HL-60 (cell line): ENCODE measurements at regions not wholly inside any gene's neighbourhood (a gene's known extent, or its start where the extent isn't known, plus 50 kb on each side); places are given as distances from the start of the nearest gene placed in this dataset.
"Not testable (repeated sequence)": the region's sequence is repeated elsewhere in the genome, so short reads cannot be mapped to it uniquely, and the experiment has no call there.

Experiments
- DNase-seq, 2 experiments: peaks; one replicate each; pipeline ENCODE4 v3.0.0-alpha.2; 2010 to 2020; ENCODE audit warnings: low read depth in 1 of 2, low spot score in 1 of 2
- H3K27ac ChIP-seq: fragments of 250-450 bp; sonication (Bioruptor Pico); replicated peaks from 2 replicates; pipeline ENCODE4 v1.5.1; 2020; ENCODE audit warnings: mild to moderate bottlenecking, moderate library complexity
- H3K27me3 ChIP-seq: fragments of 250-450 bp; sonication (Bioruptor Pico); 2 replicates; pipeline ENCODE4 v1.5.1; 2021; ENCODE audit warnings: mild to moderate bottlenecking, moderate library complexity; ENCODE audit not compliant: insufficient read depth, poor library complexity, severe bottlenecking
- H3K4me3 ChIP-seq: replicated peaks from 2 replicates; pipeline ENCODE4 v1.5.1; 2011; ENCODE audit warnings: mild to moderate bottlenecking, control low read depth, low read length; ENCODE audit not compliant: insufficient read depth
- GABPA ChIP-seq: IDR thresholded peaks from 2 replicates; pipeline ENCODE4 v1.6.1; 2012; ENCODE audit warnings: low read depth
- POLR2AphosphoS5 ChIP-seq: IDR thresholded peaks from 2 replicates; pipeline ENCODE4 v1.6.1; 2012; ENCODE audit warnings: low read depth
- REST ChIP-seq: IDR thresholded peaks from 2 replicates; pipeline ENCODE4 v1.6.1; 2012; ENCODE audit warnings: low read depth; ENCODE audit not compliant: insufficient replicate concordance
- SPI1 ChIP-seq: IDR thresholded peaks from 2 replicates; pipeline ENCODE4 v1.6.1; 2012; ENCODE audit warnings: low read depth, mild to moderate bottlenecking, borderline replicate concordance
- TF ChIP-seq, protein P1 (sequence below): IDR thresholded peaks from one replicate; pipeline ENCODE4 v1.5.1; 2011; ENCODE audit warnings: low read length, control low read depth, inconsistent platforms; ENCODE audit not compliant: insufficient read depth

- no peak overlapping the region for H3K4me3 ChIP-seq
- no peak overlapping the region for H3K27ac ChIP-seq
- no peak for DNase-seq
- TF ChIP-seq GABPA: no peak
- no peaks in the 10 kb centered on the region for H3K27me3 ChIP-seq
Observed at GRCh38 chr5:130397132-130397531, 492.9 kb downstream of the CHSY3 start.

DNA sequence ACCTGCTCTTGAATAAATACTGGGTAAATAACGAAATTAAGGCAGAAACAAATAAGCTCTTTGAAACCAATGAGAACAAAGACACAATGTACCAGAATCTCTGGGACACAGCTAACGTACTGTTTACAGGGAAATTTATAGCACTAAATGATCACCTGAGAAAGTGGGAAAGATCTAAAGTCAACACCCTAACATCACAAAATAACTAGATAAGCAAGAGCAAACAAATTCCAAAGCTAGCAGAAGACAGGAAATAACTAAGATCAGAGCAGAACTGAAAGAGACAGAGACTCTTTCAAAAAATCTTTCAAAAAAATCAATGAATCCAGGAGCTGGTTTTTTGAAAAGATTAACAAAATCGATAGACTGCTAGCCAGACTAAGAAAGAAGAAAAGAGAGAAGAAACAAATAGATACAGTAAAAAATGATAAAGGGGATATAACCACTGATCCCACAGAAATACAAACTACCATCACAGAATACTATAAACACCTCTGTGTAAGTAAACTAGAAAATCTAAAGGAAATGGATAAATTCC is 487.5 kb downstream of the CHSY3 start:
- H3K27ac ChIP-seq, H3K4me3 ChIP-seq, DNase-seq, H3K27me3 ChIP-seq: not testable (repeated sequence)

DNA sequence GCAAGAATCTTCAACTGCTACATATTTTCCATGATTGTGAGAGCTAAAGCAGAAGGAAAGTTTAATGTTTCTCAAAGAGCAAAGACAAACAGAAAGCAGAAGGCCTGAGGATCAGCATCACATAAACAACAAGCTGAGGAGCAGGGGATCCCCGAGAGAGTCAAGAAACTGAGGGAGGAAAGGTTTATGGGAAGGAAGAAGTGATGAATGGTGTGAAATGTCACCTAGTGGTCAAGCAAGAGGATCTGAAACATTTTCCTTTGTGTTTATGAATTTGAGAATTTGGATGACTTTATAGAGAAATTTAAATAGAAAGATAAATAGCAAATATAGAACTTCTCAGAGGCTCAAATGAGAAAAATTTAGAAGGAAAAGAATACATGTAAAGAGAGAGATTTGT is 481.9 kb downstream of the CHSY3 start:
- Histone ChIP-seq H3K27me3 (no peaks in the 10 kb centered on the region), H3K27ac (no peak overlapping the region), H3K4me3 (no peak overlapping the region)
- TF ChIP-seq GABPA (no peak), REST (no peak), SPI1 (no peak)
- DNase-seq: no peak

GRCh38 chr5:130385656-130386055 is 481.4 kb downstream of the CHSY3 start:
- TF ChIP-seq REST (no peak), GABPA (no peak), POLR2AphosphoS5 (no peak), SPI1 (no peak)
- TF ChIP-seq, protein P1, sequence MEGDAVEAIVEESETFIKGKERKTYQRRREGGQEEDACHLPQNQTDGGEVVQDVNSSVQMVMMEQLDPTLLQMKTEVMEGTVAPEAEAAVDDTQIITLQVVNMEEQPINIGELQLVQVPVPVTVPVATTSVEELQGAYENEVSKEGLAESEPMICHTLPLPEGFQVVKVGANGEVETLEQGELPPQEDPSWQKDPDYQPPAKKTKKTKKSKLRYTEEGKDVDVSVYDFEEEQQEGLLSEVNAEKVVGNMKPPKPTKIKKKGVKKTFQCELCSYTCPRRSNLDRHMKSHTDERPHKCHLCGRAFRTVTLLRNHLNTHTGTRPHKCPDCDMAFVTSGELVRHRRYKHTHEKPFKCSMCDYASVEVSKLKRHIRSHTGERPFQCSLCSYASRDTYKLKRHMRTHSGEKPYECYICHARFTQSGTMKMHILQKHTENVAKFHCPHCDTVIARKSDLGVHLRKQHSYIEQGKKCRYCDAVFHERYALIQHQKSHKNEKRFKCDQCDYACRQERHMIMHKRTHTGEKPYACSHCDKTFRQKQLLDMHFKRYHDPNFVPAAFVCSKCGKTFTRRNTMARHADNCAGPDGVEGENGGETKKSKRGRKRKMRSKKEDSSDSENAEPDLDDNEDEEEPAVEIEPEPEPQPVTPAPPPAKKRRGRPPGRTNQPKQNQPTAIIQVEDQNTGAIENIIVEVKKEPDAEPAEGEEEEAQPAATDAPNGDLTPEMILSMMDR: no peak
- Histone ChIP-seq H3K4me3 (no peak overlapping the region), H3K27ac (no peak overlapping the region), H3K27me3 (no peaks in the 10 kb centered on the region)
- DNase-seq: no peak

- DNase-seq: no peak
- Histone ChIP-seq H3K4me3 (no peak overlapping the region), H3K27me3 (no peaks in the 10 kb centered on the region), H3K27ac (no peak overlapping the region)
- TF ChIP-seq REST (no peak), GABPA (no peak), POLR2AphosphoS5 (no peak), SPI1 (no peak)
- TF ChIP-seq, protein P1: no peak
Observed at GRCh38 chr5:130365956-130366355, 461.7 kb downstream of the CHSY3 start.
